WTC11 (cell line): ENCODE measurements at regions not wholly inside any gene's neighbourhood (a gene's known extent, or its start where the extent isn't known, plus 50 kb on each side); places are given as distances from the start of the nearest gene placed in this dataset.

ENCODE experiments used
- ATAC-seq: fragments of 200-7000 bp; cut with Tn5 transposase; 2 replicates; pipeline ENCODE4 v1.10.0; 2021; ENCODE audit warnings: mild to moderate bottlenecking, moderate library complexity
- CTCF ChIA-PET: fragments of 300-600 bp; sonication (Branson Sonifier 250); formaldehyde crosslinking; loops from one replicate; lab custom pipeline; 2021; ENCODE audit warnings: antibody characterized with exemption; lab: Charles Lee
- POLR2A ChIA-PET: fragments of 350-600 bp; sonication (Branson Sonifier 250); formaldehyde crosslinking; loops from one replicate; lab custom pipeline; 2021; ENCODE audit warnings: antibody characterized with exemption; lab: Charles Lee
- DNase-seq: peaks from one replicate; pipeline ENCODE4 v3.0.0; 2021; ENCODE audit warnings: low spot score
- H3K27ac Mint-ChIP-seq: 2 replicates; pipeline ENCODE4 v1.8.0; 2021; ENCODE audit warnings: mixed read lengths
- H3K27me3 Mint-ChIP-seq: 2 replicates; pipeline ENCODE4 v1.8.0; 2021; ENCODE audit warnings: low read depth, mild to moderate bottlenecking, moderate library complexity, mixed read lengths
- H3K36me3 Mint-ChIP-seq: 2 replicates; pipeline ENCODE4 v1.8.0; 2021; ENCODE audit warnings: mixed read lengths
- H3K4me1 Mint-ChIP-seq: 2 replicates; pipeline ENCODE4 v1.8.0; 2022; ENCODE audit warnings: mixed read lengths
- H3K4me3 Mint-ChIP-seq: 2 replicates; pipeline ENCODE4 v1.8.0; 2021; ENCODE audit warnings: mild to moderate bottlenecking, moderate library complexity, mixed read lengths
- H3K9me3 Mint-ChIP-seq: 2 replicates; pipeline ENCODE4 v1.8.0; 2021; ENCODE audit warnings: mixed read lengths
- AR ChIP-seq: fragments of 250-450 bp; sonication (Bioruptor Pico); IDR thresholded peaks from 2 replicates; pipeline ENCODE4 v1.9.0; 2021; ENCODE audit warnings: mild to moderate bottlenecking
- EMX1 ChIP-seq: fragments of 250-450 bp; sonication (Bioruptor Pico); IDR thresholded peaks from 2 replicates; pipeline ENCODE4 v1.8.0; 2021; ENCODE audit warnings: mild to moderate bottlenecking
- IRF2 ChIP-seq: sonication (generic); formaldehyde crosslinking; IDR thresholded peaks from 2 replicates; pipeline ENCODE4 v1.8.0; 2022; ENCODE audit warnings: low read depth, missing genetic modification reagents, borderline replicate concordance
- MXD4 ChIP-seq: fragments of 250-450 bp; sonication (Bioruptor Pico); IDR thresholded peaks from 2 replicates; pipeline ENCODE4 v1.8.0; 2021; ENCODE audit warnings: mild to moderate bottlenecking, moderate library complexity, borderline replicate concordance
- MYBL2 ChIP-seq: sonication (generic); formaldehyde crosslinking; IDR thresholded peaks from 2 replicates; pipeline ENCODE4 v1.8.1; 2023; ENCODE audit warnings: mild to moderate bottlenecking, moderate library complexity, missing genetic modification reagents
- NFYB ChIP-seq: sonication (generic); formaldehyde crosslinking; conservative IDR thresholded peaks from 2 replicates; pipeline ENCODE4 v1.8.0; 2022; ENCODE audit warnings: low read depth, missing genetic modification reagents
- PRDM15 ChIP-seq: sonication (generic); formaldehyde crosslinking; IDR thresholded peaks from 2 replicates; pipeline ENCODE4 v1.8.0; 2022; ENCODE audit warnings: missing genetic modification reagents
- ZBTB21 ChIP-seq: sonication (generic); formaldehyde crosslinking; IDR thresholded peaks from 2 replicates; pipeline ENCODE4 v1.8.1; 2023; ENCODE audit warnings: mild to moderate bottlenecking, missing genetic modification reagents, borderline replicate concordance
- ZBTB43 ChIP-seq: sonication (generic); formaldehyde crosslinking; IDR thresholded peaks from 2 replicates; pipeline ENCODE4 v1.8.1; 2023; ENCODE audit warnings: mild to moderate bottlenecking, missing genetic modification reagents
- ZNF138 ChIP-seq: sonication (generic); formaldehyde crosslinking; conservative IDR thresholded peaks from 2 replicates; pipeline ENCODE4 v1.8.1; 2022; ENCODE audit warnings: mild to moderate bottlenecking, moderate library complexity, missing genetic modification reagents
- ZNF423 ChIP-seq: fragments of 250-450 bp; sonication (Bioruptor Pico); IDR thresholded peaks from 2 replicates; pipeline ENCODE4 v2.1.2; 2022; ENCODE audit warnings: mild to moderate bottlenecking, moderate library complexity
- TF ChIP-seq, protein P1 (sequence below): fragments of 250-450 bp; sonication (Bioruptor Pico); IDR thresholded peaks from 2 replicates; pipeline ENCODE4 v1.9.0; 2021; ENCODE audit warnings: moderate library complexity, mild to moderate bottlenecking, inconsistent platforms, borderline replicate concordance
- TF ChIP-seq, protein P2 (sequence below): sonication (generic); formaldehyde crosslinking; IDR thresholded peaks from 2 replicates; pipeline ENCODE4 v1.8.0; 2023; ENCODE audit warnings: mild to moderate bottlenecking, missing genetic modification reagents
- TF ChIP-seq, protein P3 (sequence below): sonication (generic); formaldehyde crosslinking; IDR thresholded peaks from 2 replicates; pipeline ENCODE4 v1.8.1; 2023; ENCODE audit warnings: mild to moderate bottlenecking, missing genetic modification reagents

DNA sequence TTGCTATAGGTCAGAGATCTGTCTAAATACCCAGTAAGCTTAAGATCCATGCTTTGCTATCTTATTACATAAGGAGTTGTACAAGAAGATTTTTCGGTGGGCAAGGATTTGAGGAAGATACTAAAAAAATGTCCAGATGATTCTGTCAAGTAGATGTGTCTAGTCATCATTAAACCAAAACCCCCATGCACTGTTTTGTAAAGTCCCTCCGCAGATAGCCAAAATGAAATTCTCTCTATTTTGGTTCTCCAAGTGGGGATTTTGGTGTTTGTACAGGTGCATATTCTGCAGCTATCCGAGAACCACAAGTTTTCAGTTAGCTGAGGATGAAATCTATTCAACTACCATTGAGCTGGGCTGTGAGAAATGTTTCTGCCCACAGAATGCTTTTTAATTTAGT lies 994.8 kb downstream of the NLGN4X start:
- POLR2A ChIA-PET, result no interaction called here
- Mint-ChIP-seq H3K9me3 (peaks cover 19% of the 10 kb centered on the region), H3K27me3 (no peaks in the 10 kb centered on the region; the same call in 1 of the 2 replicates), H3K4me1 (peaks cover 4% of the 10 kb centered on the region), H3K4me3 (no peak overlapping the region), H3K36me3 (peaks cover 14% of the 10 kb centered on the region), H3K27ac (no peak overlapping the region)
- TF ChIP-seq IRF2 (CRISPR knock-in tag) (no peak), EMX1 (CRISPR knock-in tag) (no peak), ZBTB21 (CRISPR knock-in tag) (no peak), AR (CRISPR knock-in tag) (no peak), MXD4 (no peak), ZNF138 (no peak), NFYB (no peak), MYBL2 (CRISPR knock-in tag) (no peak), ZNF423 (CRISPR knock-in tag) (no peak), ZBTB43 (CRISPR knock-in tag) (no peak), PRDM15 (CRISPR knock-in tag) (no peak)
- TF ChIP-seq, protein P1, sequence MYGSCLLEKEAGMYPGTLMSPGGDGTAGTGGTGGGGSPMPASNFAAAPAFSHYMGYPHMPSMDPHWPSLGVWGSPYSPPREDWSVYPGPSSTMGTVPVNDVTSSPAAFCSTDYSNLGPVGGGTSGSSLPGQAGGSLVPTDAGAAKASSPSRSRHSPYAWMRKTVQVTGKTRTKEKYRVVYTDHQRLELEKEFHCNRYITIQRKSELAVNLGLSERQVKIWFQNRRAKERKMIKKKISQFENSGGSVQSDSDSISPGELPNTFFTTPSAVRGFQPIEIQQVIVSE (CRISPR knock-in tag), result no peak
- TF ChIP-seq, protein P2, sequence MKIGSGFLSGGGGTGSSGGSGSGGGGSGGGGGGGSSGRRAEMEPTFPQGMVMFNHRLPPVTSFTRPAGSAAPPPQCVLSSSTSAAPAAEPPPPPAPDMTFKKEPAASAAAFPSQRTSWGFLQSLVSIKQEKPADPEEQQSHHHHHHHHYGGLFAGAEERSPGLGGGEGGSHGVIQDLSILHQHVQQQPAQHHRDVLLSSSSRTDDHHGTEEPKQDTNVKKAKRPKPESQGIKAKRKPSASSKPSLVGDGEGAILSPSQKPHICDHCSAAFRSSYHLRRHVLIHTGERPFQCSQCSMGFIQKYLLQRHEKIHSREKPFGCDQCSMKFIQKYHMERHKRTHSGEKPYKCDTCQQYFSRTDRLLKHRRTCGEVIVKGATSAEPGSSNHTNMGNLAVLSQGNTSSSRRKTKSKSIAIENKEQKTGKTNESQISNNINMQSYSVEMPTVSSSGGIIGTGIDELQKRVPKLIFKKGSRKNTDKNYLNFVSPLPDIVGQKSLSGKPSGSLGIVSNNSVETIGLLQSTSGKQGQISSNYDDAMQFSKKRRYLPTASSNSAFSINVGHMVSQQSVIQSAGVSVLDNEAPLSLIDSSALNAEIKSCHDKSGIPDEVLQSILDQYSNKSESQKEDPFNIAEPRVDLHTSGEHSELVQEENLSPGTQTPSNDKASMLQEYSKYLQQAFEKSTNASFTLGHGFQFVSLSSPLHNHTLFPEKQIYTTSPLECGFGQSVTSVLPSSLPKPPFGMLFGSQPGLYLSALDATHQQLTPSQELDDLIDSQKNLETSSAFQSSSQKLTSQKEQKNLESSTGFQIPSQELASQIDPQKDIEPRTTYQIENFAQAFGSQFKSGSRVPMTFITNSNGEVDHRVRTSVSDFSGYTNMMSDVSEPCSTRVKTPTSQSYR, result no peak
- TF ChIP-seq, protein P3, sequence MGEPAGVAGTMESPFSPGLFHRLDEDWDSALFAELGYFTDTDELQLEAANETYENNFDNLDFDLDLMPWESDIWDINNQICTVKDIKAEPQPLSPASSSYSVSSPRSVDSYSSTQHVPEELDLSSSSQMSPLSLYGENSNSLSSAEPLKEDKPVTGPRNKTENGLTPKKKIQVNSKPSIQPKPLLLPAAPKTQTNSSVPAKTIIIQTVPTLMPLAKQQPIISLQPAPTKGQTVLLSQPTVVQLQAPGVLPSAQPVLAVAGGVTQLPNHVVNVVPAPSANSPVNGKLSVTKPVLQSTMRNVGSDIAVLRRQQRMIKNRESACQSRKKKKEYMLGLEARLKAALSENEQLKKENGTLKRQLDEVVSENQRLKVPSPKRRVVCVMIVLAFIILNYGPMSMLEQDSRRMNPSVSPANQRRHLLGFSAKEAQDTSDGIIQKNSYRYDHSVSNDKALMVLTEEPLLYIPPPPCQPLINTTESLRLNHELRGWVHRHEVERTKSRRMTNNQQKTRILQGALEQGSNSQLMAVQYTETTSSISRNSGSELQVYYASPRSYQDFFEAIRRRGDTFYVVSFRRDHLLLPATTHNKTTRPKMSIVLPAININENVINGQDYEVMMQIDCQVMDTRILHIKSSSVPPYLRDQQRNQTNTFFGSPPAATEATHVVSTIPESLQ (CRISPR knock-in tag), result no peak
- DNase-seq (no peak), ATAC-seq (no peak)
- CTCF ChIA-PET, result no interaction called here
